ENCODE measurements at regions not wholly inside any gene's neighbourhood (a gene's known extent, or its start where the extent isn't known, plus 50 kb on each side); places are given as distances from the start of the nearest gene placed in this dataset.

DNA sequence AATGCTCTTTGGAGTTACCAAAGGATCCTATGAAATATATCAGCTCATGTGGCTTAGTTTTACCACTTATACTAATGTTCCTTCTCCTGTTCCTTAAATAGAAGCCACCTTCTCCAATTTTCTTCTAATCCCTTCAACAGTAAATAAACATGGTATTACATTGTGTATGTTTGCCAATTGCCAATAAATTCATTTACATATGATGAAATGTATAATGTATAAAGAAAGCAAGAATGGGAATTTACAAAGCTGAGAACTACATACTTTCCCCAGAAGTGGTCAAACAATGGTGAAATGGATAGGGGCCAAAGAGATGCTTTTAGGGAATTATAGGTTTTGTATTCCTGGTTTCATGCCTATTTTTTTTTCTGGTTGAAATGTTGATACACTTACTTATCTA lies 894.2 kb upstream of the CRIM1 start:
- CTCF ChIA-PET = no interaction called here
- H3K36me3 Mint-ChIP-seq (ENCODE audit: low read depth) = no peaks in the 10 kb centered on the region
- Histone ChIP-seq H3K4me3 (ENCODE audit: low read length) (no peak overlapping the region), H3K36me3 (ENCODE audit: insufficient read depth, low read length) (no peaks in the 10 kb centered on the region), H3K9me3 (ENCODE audit: control insufficient read depth in 1 of 2, insufficient read depth in 1 of 2, low read length in 2 of 2) (no peaks in the 10 kb centered on the region), H3K27me3 (ENCODE audit: control insufficient read depth in 1 of 2, insufficient read depth in 2 of 2, low read length in 2 of 2) (no peaks in the 10 kb centered on the region), H3K27ac (ENCODE audit: low read depth in 1 of 2, low read length in 2 of 2) (no peak overlapping the region), H3K4me1 (ENCODE audit: insufficient read depth, low read length) (no peaks in the 10 kb centered on the region)
- ATAC-seq (ENCODE audit: poor library complexity) (no peak), DNase-seq (no peak)
- no peaks in the 10 kb centered on the region for H3K27me3 Mint-ChIP-seq
- H3K4me1 Mint-ChIP-seq (ENCODE audit: low read depth) = no peaks in the 10 kb centered on the region
- TF ChIP-seq, protein P1, sequence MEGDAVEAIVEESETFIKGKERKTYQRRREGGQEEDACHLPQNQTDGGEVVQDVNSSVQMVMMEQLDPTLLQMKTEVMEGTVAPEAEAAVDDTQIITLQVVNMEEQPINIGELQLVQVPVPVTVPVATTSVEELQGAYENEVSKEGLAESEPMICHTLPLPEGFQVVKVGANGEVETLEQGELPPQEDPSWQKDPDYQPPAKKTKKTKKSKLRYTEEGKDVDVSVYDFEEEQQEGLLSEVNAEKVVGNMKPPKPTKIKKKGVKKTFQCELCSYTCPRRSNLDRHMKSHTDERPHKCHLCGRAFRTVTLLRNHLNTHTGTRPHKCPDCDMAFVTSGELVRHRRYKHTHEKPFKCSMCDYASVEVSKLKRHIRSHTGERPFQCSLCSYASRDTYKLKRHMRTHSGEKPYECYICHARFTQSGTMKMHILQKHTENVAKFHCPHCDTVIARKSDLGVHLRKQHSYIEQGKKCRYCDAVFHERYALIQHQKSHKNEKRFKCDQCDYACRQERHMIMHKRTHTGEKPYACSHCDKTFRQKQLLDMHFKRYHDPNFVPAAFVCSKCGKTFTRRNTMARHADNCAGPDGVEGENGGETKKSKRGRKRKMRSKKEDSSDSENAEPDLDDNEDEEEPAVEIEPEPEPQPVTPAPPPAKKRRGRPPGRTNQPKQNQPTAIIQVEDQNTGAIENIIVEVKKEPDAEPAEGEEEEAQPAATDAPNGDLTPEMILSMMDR (IDR thresholded peaks at IDR 0.05) = no peak
- H3K9me3 Mint-ChIP-seq = no peaks in the 10 kb centered on the region
- POLR2A ChIA-PET = no interaction called here
- no peak overlapping the region for H3K27ac Mint-ChIP-seq
- intact Hi-C loops (cut with DNase I, micrococcal nuclease) = no loop called here
- no peak overlapping the region for H3K4me3 Mint-ChIP-seq

DNA sequence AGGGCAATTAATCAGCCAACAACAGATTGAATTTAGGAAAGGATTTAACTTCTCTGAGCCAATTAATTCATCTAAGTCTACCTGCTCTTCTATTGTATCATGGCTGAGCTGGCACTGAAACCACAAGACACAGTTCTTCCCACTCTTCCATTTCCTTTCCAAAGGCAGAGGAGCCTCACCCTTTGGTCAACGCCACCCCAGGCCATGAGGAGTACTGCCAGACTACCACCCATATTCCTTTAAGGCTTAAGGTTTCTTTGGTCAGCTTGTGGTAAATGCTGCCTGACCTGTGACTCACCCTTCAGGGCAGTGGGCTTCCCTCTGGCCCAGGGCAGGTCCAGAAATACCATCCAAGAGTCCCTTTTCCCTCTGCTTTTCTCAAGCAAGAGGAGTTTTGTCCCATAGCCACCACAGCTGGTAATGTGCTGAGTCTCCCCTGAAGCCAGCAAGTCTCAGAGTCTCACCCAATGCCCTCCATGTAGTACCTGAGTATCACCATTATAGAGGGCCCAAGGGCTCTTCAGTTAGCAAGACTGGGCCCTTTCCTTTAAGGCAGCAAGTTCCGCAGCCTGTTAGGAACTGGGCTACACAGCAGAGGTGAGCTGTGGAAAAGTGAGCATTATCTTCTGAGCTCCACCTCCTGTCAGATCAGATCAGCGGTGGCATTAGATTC lies 900.5 kb upstream of the CRIM1 start:
- no peaks in the 10 kb centered on the region for H3K36me3 Mint-ChIP-seq (ENCODE audit: low read depth)
- no peaks in the 10 kb centered on the region for H3K27me3 Mint-ChIP-seq
- no peak overlapping the region for H3K27ac ChIP-seq (ENCODE audit: low read depth in 1 of 2, low read length in 2 of 2)
- no peaks in the 10 kb centered on the region for H3K36me3 ChIP-seq (ENCODE audit: insufficient read depth, low read length)
- no peak for ATAC-seq (ENCODE audit: poor library complexity)
- H3K4me1 ChIP-seq (ENCODE audit: insufficient read depth, low read length) = no peaks in the 10 kb centered on the region
- no peaks in the 10 kb centered on the region for H3K27me3 ChIP-seq (ENCODE audit: control insufficient read depth in 1 of 2, insufficient read depth in 2 of 2, low read length in 2 of 2)
- no peaks in the 10 kb centered on the region for H3K9me3 ChIP-seq (ENCODE audit: control insufficient read depth in 1 of 2, insufficient read depth in 1 of 2, low read length in 2 of 2)
- H3K4me1 Mint-ChIP-seq (ENCODE audit: low read depth) = no peaks in the 10 kb centered on the region
- ChIA-PET POLR2A (no interaction called here), CTCF (no interaction called here)
- no peaks in the 10 kb centered on the region for H3K9me3 Mint-ChIP-seq
- TF ChIP-seq, protein P1 (IDR thresholded peaks at IDR 0.05) = no peak
- intact Hi-C loops (cut with DNase I, micrococcal nuclease) = no loop called here
- no peak for DNase-seq
- H3K27ac Mint-ChIP-seq = no peak overlapping the region
- no peak overlapping the region for H3K4me3 ChIP-seq (ENCODE audit: low read length)
- H3K4me3 Mint-ChIP-seq = no peak overlapping the region

DNA sequence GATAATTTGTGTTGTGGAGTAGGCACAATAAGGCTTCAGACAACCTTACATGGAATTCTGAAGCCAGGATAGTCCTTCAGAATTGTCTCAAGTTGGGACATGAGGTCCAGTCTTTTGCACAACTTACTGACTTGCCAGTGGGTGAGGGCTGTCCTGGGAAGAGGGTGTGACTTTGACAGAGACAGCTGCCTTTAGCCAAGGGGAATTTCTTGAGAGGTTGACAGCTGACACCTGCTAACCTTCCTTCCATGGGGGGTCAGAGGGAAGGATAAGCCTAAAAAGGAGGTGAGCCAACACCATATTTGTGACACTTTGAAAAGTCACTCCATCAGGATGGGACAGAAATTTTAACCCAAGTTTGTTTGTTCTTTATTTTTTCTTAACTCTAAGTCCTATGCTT lies 907.8 kb upstream of the CRIM1 start:
- H3K9me3 Mint-ChIP-seq = no peaks in the 10 kb centered on the region
- no peaks in the 10 kb centered on the region for H3K27me3 Mint-ChIP-seq
- ChIA-PET POLR2A (no interaction called here), CTCF (no interaction called here)
- intact Hi-C loops (cut with DNase I, micrococcal nuclease) = no loop called here
- DNase-seq = no peak
- H3K27ac Mint-ChIP-seq = no peak overlapping the region
- no peaks in the 10 kb centered on the region for H3K9me3 ChIP-seq (ENCODE audit: control insufficient read depth in 1 of 2, insufficient read depth in 1 of 2, low read length in 2 of 2)
- H3K27ac ChIP-seq (ENCODE audit: low read depth in 1 of 2, low read length in 2 of 2) = no peak overlapping the region
- H3K4me1 Mint-ChIP-seq (ENCODE audit: low read depth) = no peaks in the 10 kb centered on the region
- ATAC-seq (ENCODE audit: poor library complexity) = no peak
- no peak overlapping the region for H3K4me3 Mint-ChIP-seq
- TF ChIP-seq, protein P1 (IDR thresholded peaks at IDR 0.05) = no peak
- H3K4me1 ChIP-seq (ENCODE audit: insufficient read depth, low read length) = no peaks in the 10 kb centered on the region
- no peak overlapping the region for H3K4me3 ChIP-seq (ENCODE audit: low read length)
- H3K36me3 ChIP-seq (ENCODE audit: insufficient read depth, low read length) = no peaks in the 10 kb centered on the region
- H3K27me3 ChIP-seq (ENCODE audit: control insufficient read depth in 1 of 2, insufficient read depth in 2 of 2, low read length in 2 of 2) = no peaks in the 10 kb centered on the region
- no peaks in the 10 kb centered on the region for H3K36me3 Mint-ChIP-seq (ENCODE audit: low read depth)

Data from CD4-positive, alpha-beta T cell (primary cell).